Fibroblast of lung (primary cell): ENCODE measurements at regions not wholly inside any gene's neighbourhood (a gene's known extent, or its start where the extent isn't known, plus 50 kb on each side); places are given as distances from the start of the nearest gene placed in this dataset.
"Not testable (repeated sequence)": the region's sequence is repeated elsewhere in the genome, so short reads cannot be mapped to it uniquely, and the experiment has no call there.

ENCODE experiments used
- DNase-seq, 2 donors: peaks; one replicate each; pipeline versions ENCODE4 v3.0.0 to v3.0.0-alpha.2; 2010; ENCODE audit warnings: low read depth in 2 of 2
- H2AFZ ChIP-seq: 2 replicates; pipeline ENCODE4 v1.5.1; 2012; ENCODE audit warnings: low read length, control low read depth, inconsistent platforms
- H3K27ac ChIP-seq: 2 replicates; pipeline ENCODE4 v1.5.1; 2011; ENCODE audit warnings: low read length, control low read depth; ENCODE audit not compliant: insufficient read depth
- H3K27me3 ChIP-seq: 2 replicates; pipeline ENCODE4 v1.5.1; 2011; ENCODE audit warnings: mild to moderate bottlenecking, low read length; ENCODE audit not compliant: control insufficient read depth, insufficient read depth
- H3K36me3 ChIP-seq: 2 replicates; pipeline ENCODE4 v1.5.1; 2011; ENCODE audit warnings: low read length; ENCODE audit not compliant: control insufficient read depth, insufficient read depth
- H3K4me1 ChIP-seq: 2 replicates; pipeline ENCODE4 v1.5.1; 2011; ENCODE audit warnings: low read length; ENCODE audit not compliant: control insufficient read depth, insufficient read depth; ENCODE audit errors: extremely low read depth
- H3K4me2 ChIP-seq: 2 replicates; pipeline ENCODE4 v1.5.1; 2011; ENCODE audit warnings: low read length, control low read depth; ENCODE audit not compliant: insufficient read depth; ENCODE audit errors: extremely low read depth
- H3K4me3 ChIP-seq, 4 experiments: fragments of 200-600 bp in 1 of 4; sonication (generic) in 1 of 4; replicated peaks in 1 of 4; 2 replicates each; pipeline ENCODE4 v1.5.1; 2011 to 2016; ENCODE audit warnings: low read length in 4 of 4, low read depth in 3 of 4, mild to moderate bottlenecking in 3 of 4, control low read depth in 2 of 4, inconsistent platforms in 1 of 4, mixed read lengths in 1 of 4; ENCODE audit not compliant: insufficient read depth in 1 of 4; ENCODE audit errors: control extremely low read depth in 1 of 4
- H3K79me2 ChIP-seq: 2 replicates; pipeline ENCODE4 v1.5.1; 2012; ENCODE audit warnings: mild to moderate bottlenecking, low read length, inconsistent platforms; ENCODE audit not compliant: control insufficient read depth, insufficient read depth
- H3K9ac ChIP-seq: 2 replicates; pipeline ENCODE4 v1.5.1; 2011; ENCODE audit warnings: mild to moderate bottlenecking, low read length, control low read depth; ENCODE audit not compliant: insufficient read depth
- H3K9me3 ChIP-seq: 2 replicates; pipeline ENCODE4 v1.5.1; 2012; ENCODE audit warnings: low read depth, low read length; ENCODE audit not compliant: control insufficient read depth, insufficient read depth
- H4K20me1 ChIP-seq: 2 replicates; pipeline ENCODE4 v1.5.1; 2011; ENCODE audit warnings: low read length; ENCODE audit not compliant: control insufficient read depth, insufficient read depth; ENCODE audit errors: extremely low read depth
- CTCF ChIP-seq, 2 donors: IDR thresholded peaks in 1 of 2; conservative IDR thresholded peaks in 1 of 2; 1 replicate in 1 of 2; 2 replicates in 1 of 2; pipeline ENCODE4 v1.5.1; 2011 to 2012; ENCODE audit warnings: low read length in 2 of 2, control low read depth in 1 of 2, inconsistent platforms in 1 of 2, low read depth in 1 of 2, mild to moderate bottlenecking in 1 of 2
- EZH2 ChIP-seq: IDR thresholded peaks from 2 replicates; pipeline ENCODE4 v1.5.1; 2012; ENCODE audit warnings: low read length, control low read depth, mild to moderate bottlenecking; ENCODE audit errors: missing control alignments

DNA sequence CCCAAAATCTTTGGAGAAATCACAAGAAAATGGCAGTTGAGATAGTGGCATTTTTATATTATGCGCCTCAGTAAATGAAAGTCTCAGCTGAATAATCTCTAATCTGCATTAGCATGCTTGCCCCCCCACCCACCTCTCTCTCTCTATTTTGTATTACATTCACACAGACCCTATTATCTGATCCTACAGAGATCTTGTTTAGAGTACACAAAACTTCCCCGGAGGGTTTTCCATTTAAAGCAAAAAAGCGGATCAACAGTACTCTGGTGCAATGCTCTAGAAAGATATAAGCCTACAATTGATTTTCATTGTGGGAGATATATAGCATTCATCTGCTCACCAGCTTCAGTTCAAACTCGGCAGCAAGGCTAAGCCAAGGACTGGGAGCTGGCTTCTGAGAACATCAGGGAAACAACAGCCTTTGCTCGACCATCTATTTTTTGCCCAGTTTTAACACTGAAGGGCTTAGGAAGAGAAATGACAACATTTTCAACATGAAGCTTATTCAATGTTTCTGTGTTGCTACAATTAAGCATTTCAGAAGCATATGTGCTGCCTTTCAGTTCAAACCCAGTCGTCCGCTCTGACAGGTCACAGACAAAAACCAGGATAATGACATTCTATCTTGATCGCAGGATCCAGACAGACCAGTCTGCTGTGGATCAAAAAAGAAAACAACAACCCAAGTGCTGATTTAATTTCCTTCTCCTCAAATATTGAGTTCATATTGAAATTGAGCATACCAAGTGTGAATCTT lies 137.6 kb upstream of the ATXN1 start:
- no peak overlapping the region for H3K4me3 ChIP-seq
- H3K36me3 ChIP-seq: no peaks in the 10 kb centered on the region
- no peak for TF ChIP-seq CTCF (conservative IDR thresholded peaks at IDR 0.05 in 1 of 2, IDR thresholded peaks at IDR 0.05 in 1 of 2; ENCODE audit: low read depth in 1 of 2, low read length in 2 of 2)
- TF ChIP-seq EZH2: no peak
- no peaks in the 10 kb centered on the region for H4K20me1 ChIP-seq
- no peaks in the 10 kb centered on the region for H3K27me3 ChIP-seq
- no peak for DNase-seq
- H3K4me1 ChIP-seq: no peaks in the 10 kb centered on the region
- H3K9ac ChIP-seq: no peak overlapping the region
- no peaks in the 10 kb centered on the region for H3K79me2 ChIP-seq
- H2AFZ ChIP-seq: no peak overlapping the region
- H3K27ac ChIP-seq: no peak overlapping the region
- no peaks in the 10 kb centered on the region for H3K9me3 ChIP-seq
- H3K4me2 ChIP-seq: no peak overlapping the region

DNA sequence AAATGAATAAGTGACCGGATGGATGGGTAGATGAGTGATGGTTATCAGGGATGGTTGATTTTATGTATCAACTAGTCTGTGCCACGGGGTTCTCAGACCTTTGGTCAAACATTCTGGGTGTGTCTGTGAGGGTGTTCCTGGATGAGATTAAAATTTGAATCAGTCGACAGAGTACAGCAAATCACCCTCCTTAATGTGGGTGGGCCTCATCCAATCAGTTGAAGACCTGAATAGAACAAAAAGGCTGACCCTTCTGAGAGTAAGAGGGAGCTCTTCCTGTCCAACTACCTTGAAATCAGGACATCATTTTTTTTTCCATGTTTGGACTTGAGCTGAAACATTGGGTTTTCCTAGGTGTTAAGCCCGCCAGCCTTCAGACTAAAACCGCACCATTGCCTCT lies 136.4 kb upstream of the ATXN1 start:
- TF ChIP-seq CTCF (conservative IDR thresholded peaks at IDR 0.05 in 1 of 2, IDR thresholded peaks at IDR 0.05 in 1 of 2; ENCODE audit: low read depth in 1 of 2, low read length in 2 of 2): no peak
- no peak for TF ChIP-seq EZH2
- H3K9me3 ChIP-seq: no peaks in the 10 kb centered on the region
- DNase-seq: no peak
- H4K20me1 ChIP-seq: no peaks in the 10 kb centered on the region
- H3K79me2 ChIP-seq: no peaks in the 10 kb centered on the region
- no peak overlapping the region for H3K9ac ChIP-seq
- no peak overlapping the region for H3K4me2 ChIP-seq
- H3K27me3 ChIP-seq: no peaks in the 10 kb centered on the region
- H3K27ac ChIP-seq: no peak overlapping the region
- H3K4me1 ChIP-seq: no peaks in the 10 kb centered on the region
- no peaks in the 10 kb centered on the region for H3K36me3 ChIP-seq
- H3K4me3 ChIP-seq: no peak overlapping the region
- no peak overlapping the region for H2AFZ ChIP-seq

DNA sequence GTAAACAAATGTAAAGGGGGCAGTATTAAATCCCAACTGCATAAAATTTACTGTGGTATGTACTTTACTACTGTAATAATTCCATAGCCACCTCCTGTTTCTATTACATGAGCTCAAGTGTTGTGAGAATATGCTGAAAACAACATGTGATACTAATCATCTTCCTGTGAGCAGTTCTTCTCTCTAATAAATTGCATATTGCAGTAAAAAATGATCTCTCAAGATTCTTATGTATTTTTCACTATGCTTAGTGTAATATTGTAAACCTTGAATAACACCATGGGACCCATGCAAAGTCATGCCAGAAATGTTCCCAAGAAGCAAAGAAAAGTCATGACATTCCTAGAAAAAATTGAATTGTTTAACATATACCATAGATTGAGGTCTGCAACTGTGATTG lies 133.0 kb upstream of the ATXN1 start:
- H3K9me3 ChIP-seq: no peaks in the 10 kb centered on the region
- no peaks in the 10 kb centered on the region for H3K27me3 ChIP-seq
- H3K4me2 ChIP-seq: no peak overlapping the region
- H4K20me1 ChIP-seq: no peaks in the 10 kb centered on the region
- H3K9ac ChIP-seq: no peak overlapping the region
- no peak overlapping the region for H3K27ac ChIP-seq
- H3K36me3 ChIP-seq: no peaks in the 10 kb centered on the region
- DNase-seq: no peak
- TF ChIP-seq CTCF (conservative IDR thresholded peaks at IDR 0.05 in 1 of 2, IDR thresholded peaks at IDR 0.05 in 1 of 2; ENCODE audit: low read depth in 1 of 2, low read length in 2 of 2): no peak
- TF ChIP-seq EZH2: no peak
- H3K4me1 ChIP-seq: no peaks in the 10 kb centered on the region
- no peak overlapping the region for H3K4me3 ChIP-seq
- H3K79me2 ChIP-seq: no peaks in the 10 kb centered on the region
- no peak overlapping the region for H2AFZ ChIP-seq

DNA sequence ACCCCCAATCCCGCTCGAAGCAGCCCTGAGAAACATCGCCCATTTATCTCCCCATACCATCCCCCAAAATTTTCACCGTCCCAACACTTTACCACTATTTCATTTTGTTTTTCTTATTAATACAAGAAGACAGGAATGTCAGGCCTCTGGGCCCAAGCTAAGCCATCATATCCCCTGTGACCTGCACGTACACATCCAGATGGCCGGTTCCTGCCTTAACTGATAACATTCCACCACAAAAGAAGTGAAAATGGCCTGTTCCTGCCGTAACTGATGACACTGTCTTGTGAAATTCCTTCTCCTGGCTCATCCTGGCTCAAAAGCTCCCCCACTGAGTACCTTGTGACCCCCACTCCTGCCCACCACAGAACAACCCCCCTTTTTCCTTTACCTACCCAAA lies 129.8 kb upstream of the ATXN1 start:
- not testable (repeated sequence) for H3K4me3 ChIP-seq, H4K20me1 ChIP-seq, H2AFZ ChIP-seq, H3K4me1 ChIP-seq, H3K27me3 ChIP-seq, H3K4me2 ChIP-seq, H3K9ac ChIP-seq, DNase-seq, H3K27ac ChIP-seq, H3K9me3 ChIP-seq, H3K36me3 ChIP-seq, H3K79me2 ChIP-seq
